ENCODE measurements at regions not wholly inside any gene's neighbourhood (a gene's known extent, or its start where the extent isn't known, plus 50 kb on each side); places are given as distances from the start of the nearest gene placed in this dataset.
A peak's percentile ranks its signal among the peaks of the same experiment; 100 is the strongest.
"Not testable (repeated sequence)": the region's sequence is repeated elsewhere in the genome, so short reads cannot be mapped to it uniquely, and the experiment has no call there.

- no peaks in the 10 kb centered on the region for H3K9me3 Mint-ChIP-seq
- H3K27ac Mint-ChIP-seq, result no peak overlapping the region
- ATAC-seq, result no peak
- DNase-seq, result no peak
- no peak overlapping the region for H3K4me3 Mint-ChIP-seq
- no peaks in the 10 kb centered on the region for H3K27me3 Mint-ChIP-seq
- no peaks in the 10 kb centered on the region for H3K4me1 Mint-ChIP-seq
Observed at GRCh38 chr9:82052081-82052480, 63.5 kb downstream of the SPATA31D1 start.

GRCh38 chr9:82054264-82055015, 65.9 kb downstream of the SPATA31D1 start:
- no peak overlapping the region for H3K27ac Mint-ChIP-seq
- no peaks in the 10 kb centered on the region for H3K27me3 Mint-ChIP-seq
- no peak overlapping the region for H3K4me3 Mint-ChIP-seq
- DNase-seq (no peak), ATAC-seq (peak; percentile 33)
- H3K4me1 Mint-ChIP-seq, result no peaks in the 10 kb centered on the region
- no peaks in the 10 kb centered on the region for H3K9me3 Mint-ChIP-seq

- no peaks in the 10 kb centered on the region for H3K27me3 Mint-ChIP-seq
- no peaks in the 10 kb centered on the region for H3K4me1 Mint-ChIP-seq
- H3K9me3 Mint-ChIP-seq, result no peaks in the 10 kb centered on the region
- no peak for DNase-seq
- H3K27ac Mint-ChIP-seq, result no peak overlapping the region
- no peak overlapping the region for H3K4me3 Mint-ChIP-seq
- ATAC-seq, result no peak
Observed at GRCh38 chr9:82057805-82058204, 69.2 kb downstream of the SPATA31D1 start.

GRCh38 chr9:82061801-82062200, 73.2 kb downstream of the SPATA31D1 start:
- H3K4me1 Mint-ChIP-seq, H3K27me3 Mint-ChIP-seq, H3K4me3 Mint-ChIP-seq, H3K9me3 Mint-ChIP-seq, DNase-seq, ATAC-seq, H3K27ac Mint-ChIP-seq: not testable (repeated sequence)

- Mint-ChIP-seq H3K9me3 (no peaks in the 10 kb centered on the region), H3K27ac (no peak overlapping the region), H3K4me3 (no peak overlapping the region), H3K27me3 (no peaks in the 10 kb centered on the region), H3K4me1 (no peaks in the 10 kb centered on the region)
- DNase-seq (no peak), ATAC-seq (no peak)
Observed at GRCh38 chr9:82062245-82062644, 73.7 kb downstream of the SPATA31D1 start.

GRCh38 chr9:82073551-82074543, 85.3 kb downstream of the SPATA31D1 start:
- peaks cover 6 to 10% of the 10 kb centered on the region in 2 donors for H3K9me3 Mint-ChIP-seq
- no peak for ATAC-seq
- H3K27me3 Mint-ChIP-seq, result no peaks in the 10 kb centered on the region
- no peak for DNase-seq
- no peak overlapping the region for H3K4me3 Mint-ChIP-seq
- no peak overlapping the region for H3K27ac Mint-ChIP-seq
- H3K4me1 Mint-ChIP-seq, result no peaks in the 10 kb centered on the region

- H3K27me3 Mint-ChIP-seq, result no peaks in the 10 kb centered on the region
- ATAC-seq, result no peak
- peaks cover 0 to 6% of the 10 kb centered on the region in 2 donors for H3K9me3 Mint-ChIP-seq
- no peak overlapping the region for H3K4me3 Mint-ChIP-seq
- no peak for DNase-seq
- no peaks in the 10 kb centered on the region for H3K4me1 Mint-ChIP-seq
- no peak overlapping the region for H3K27ac Mint-ChIP-seq
Observed at GRCh38 chr9:82080265-82080664, 91.7 kb downstream of the SPATA31D1 start.

GRCh38 chr9:82081496-82081895, 92.9 kb downstream of the SPATA31D1 start:
- no peaks in the 10 kb centered on the region for H3K4me1 Mint-ChIP-seq
- ATAC-seq, result no peak
- no peaks in the 10 kb centered on the region for H3K27me3 Mint-ChIP-seq
- peaks cover 5 to 8% of the 10 kb centered on the region in 2 donors for H3K9me3 Mint-ChIP-seq
- H3K27ac Mint-ChIP-seq, result no peak overlapping the region
- no peak for DNase-seq
- no peak overlapping the region for H3K4me3 Mint-ChIP-seq

- H3K4me3 Mint-ChIP-seq, result no peak overlapping the region
- peaks cover 7 to 9% of the 10 kb centered on the region in 2 donors for H3K9me3 Mint-ChIP-seq
- ATAC-seq, result no peak
- H3K4me1 Mint-ChIP-seq, result no peaks in the 10 kb centered on the region
- no peak overlapping the region for H3K27ac Mint-ChIP-seq
- no peaks in the 10 kb centered on the region for H3K27me3 Mint-ChIP-seq
- no peak for DNase-seq
Observed at GRCh38 chr9:82082563-82082962, 94.0 kb downstream of the SPATA31D1 start.

GRCh38 chr9:82088591-82088990, 100.0 kb downstream of the SPATA31D1 start:
- DNase-seq, result no peak
- peaks cover 7 to 8% of the 10 kb centered on the region in 2 donors for H3K9me3 Mint-ChIP-seq
- no peak overlapping the region for H3K4me3 Mint-ChIP-seq
- no peaks in the 10 kb centered on the region for H3K4me1 Mint-ChIP-seq
- no peak for ATAC-seq
- H3K27me3 Mint-ChIP-seq, result no peaks in the 10 kb centered on the region
- H3K27ac Mint-ChIP-seq, result no peak overlapping the region

- Mint-ChIP-seq H3K4me3 (no peak overlapping the region), H3K27ac (no peak overlapping the region), H3K27me3 (no peaks in the 10 kb centered on the region), H3K9me3 (peaks cover 7 to 11% of the 10 kb centered on the region in 2 donors), H3K4me1 (no peaks in the 10 kb centered on the region)
- DNase-seq, result no peak
- ATAC-seq, result no peak
Observed at GRCh38 chr9:82090046-82090445, 101.5 kb downstream of the SPATA31D1 start.

GRCh38 chr9:82091100-82091499, 102.5 kb downstream of the SPATA31D1 start:
- H3K4me3 Mint-ChIP-seq, result no peak overlapping the region
- ATAC-seq (no peak), DNase-seq (no peak)
- H3K27ac Mint-ChIP-seq, result no peak overlapping the region
- no peaks in the 10 kb centered on the region for H3K4me1 Mint-ChIP-seq
- no peaks in the 10 kb centered on the region for H3K27me3 Mint-ChIP-seq
- peaks cover 6 to 11% of the 10 kb centered on the region in 2 donors for H3K9me3 Mint-ChIP-seq

GRCh38 chr9:82091610-82092009, 103.0 kb downstream of the SPATA31D1 start:
- Mint-ChIP-seq H3K4me1 (no peaks in the 10 kb centered on the region), H3K27me3 (no peaks in the 10 kb centered on the region), H3K9me3 (peaks cover 1 to 8% of the 10 kb centered on the region in 2 donors), H3K27ac (no peak overlapping the region), H3K4me3 (no peak overlapping the region)
- ATAC-seq (no peak), DNase-seq (no peak)

- H3K9me3 Mint-ChIP-seq, result peaks cover 9 to 34% of the 10 kb centered on the region in 2 donors
- no peaks in the 10 kb centered on the region for H3K4me1 Mint-ChIP-seq
- no peak overlapping the region for H3K27ac Mint-ChIP-seq
- DNase-seq, result no peak
- ATAC-seq, result no peak
- H3K27me3 Mint-ChIP-seq, result no peaks in the 10 kb centered on the region
- no peak overlapping the region for H3K4me3 Mint-ChIP-seq
Observed at GRCh38 chr9:82101475-82101874, 112.9 kb downstream of the SPATA31D1 start.

GRCh38 chr9:82104252-82104651, 115.7 kb downstream of the SPATA31D1 start:
- peaks cover 5 to 21% of the 10 kb centered on the region in 2 donors for H3K9me3 Mint-ChIP-seq
- no peak overlapping the region for H3K27ac Mint-ChIP-seq
- no peak for DNase-seq
- no peaks in the 10 kb centered on the region for H3K4me1 Mint-ChIP-seq
- no peak for ATAC-seq
- H3K4me3 Mint-ChIP-seq, result no peak overlapping the region
- no peaks in the 10 kb centered on the region for H3K27me3 Mint-ChIP-seq

- no peak overlapping the region for H3K27ac Mint-ChIP-seq
- DNase-seq, result no peak
Observed at GRCh38 chr9:82105729-82106128, 117.2 kb downstream of the SPATA31D1 start.

More at GRCh38 chr9:82105729-82106128, 117.2 kb downstream of the SPATA31D1 start:
- peaks cover 6 to 9% of the 10 kb centered on the region in 2 donors for H3K9me3 Mint-ChIP-seq
- no peak overlapping the region for H3K4me3 Mint-ChIP-seq
- no peaks in the 10 kb centered on the region for H3K27me3 Mint-ChIP-seq
- H3K4me1 Mint-ChIP-seq, result no peaks in the 10 kb centered on the region
- ATAC-seq, result no peak

Data from stimulated activated naive CD8-positive, alpha-beta T cell treated with anti-CD3 and anti-CD28 coated beads, Interleukin-15, amount 100 ng/mL, for 72 hours (primary cell).